ENCODE measurements at regions not wholly inside any gene's neighbourhood (a gene's known extent, or its start where the extent isn't known, plus 50 kb on each side); places are given as distances from the start of the nearest gene placed in this dataset.

- Histone ChIP-seq H3K4me2 (ENCODE audit: low read depth, low read length) (no peak overlapping the region), H3K9me3 (replicated peaks; ENCODE audit: insufficient read depth, low read length) (no peaks in the 10 kb centered on the region), H3F3A (ENCODE audit: insufficient read depth, low read length) (no peaks in the 10 kb centered on the region), H3K4me3 (ENCODE audit: low read length) (no peak overlapping the region), H2AFZ (ENCODE audit: low read length) (no peak overlapping the region), H3K27ac (ENCODE audit: low read length) (no peak overlapping the region), H3K79me2 (ENCODE audit: low read length) (no peaks in the 10 kb centered on the region), H3K9me2 (replicated peaks; ENCODE audit: insufficient read depth, low read length) (no peaks in the 10 kb centered on the region), H4K20me1 (ENCODE audit: insufficient read depth, low read length) (no peaks in the 10 kb centered on the region), H3K4me1 (ENCODE audit: low read length) (no peaks in the 10 kb centered on the region), H3K9ac (ENCODE audit: low read length) (no peak overlapping the region), H3K27me3 (replicated peaks; ENCODE audit: insufficient read depth, low read length) (no peaks in the 10 kb centered on the region), H3K36me3 (replicated peaks; ENCODE audit: insufficient read depth, low read length) (no peaks in the 10 kb centered on the region)
- TF ChIP-seq EZH2phosphoT487 (IDR thresholded peaks at IDR 0.05; ENCODE audit: low read length): no peak
- TF ChIP-seq CTCF (IDR thresholded peaks at IDR 0.05; ENCODE audit: low read length): no peak
- no peak for TF ChIP-seq EZH2 (optimal IDR thresholded peaks at IDR 0.05; ENCODE audit: low read depth, low read length)
- no peak for DNase-seq
These were observed 125.1 kb upstream of the SPATA13 start for GRCh38 chr13:24035411-24035810.

GRCh38 chr13:24036115-24036514 lies 124.4 kb upstream of the SPATA13 start:
- no peak overlapping the region for H2AFZ ChIP-seq (ENCODE audit: low read length)
- H3K4me3 ChIP-seq (ENCODE audit: low read length): no peak overlapping the region
- no peak overlapping the region for H3K9ac ChIP-seq (ENCODE audit: low read length)
- H3K79me2 ChIP-seq (ENCODE audit: low read length): no peaks in the 10 kb centered on the region
- no peaks in the 10 kb centered on the region for H3K9me3 ChIP-seq (replicated peaks; ENCODE audit: insufficient read depth, low read length)
- H3K27ac ChIP-seq (ENCODE audit: low read length): no peak overlapping the region
- H3F3A ChIP-seq (ENCODE audit: insufficient read depth, low read length): no peaks in the 10 kb centered on the region
- H3K4me2 ChIP-seq (ENCODE audit: low read depth, low read length): no peak overlapping the region
- no peaks in the 10 kb centered on the region for H4K20me1 ChIP-seq (ENCODE audit: insufficient read depth, low read length)
- no peaks in the 10 kb centered on the region for H3K4me1 ChIP-seq (ENCODE audit: low read length)
- H3K36me3 ChIP-seq (replicated peaks; ENCODE audit: insufficient read depth, low read length): no peaks in the 10 kb centered on the region
- H3K9me2 ChIP-seq (replicated peaks; ENCODE audit: insufficient read depth, low read length): no peaks in the 10 kb centered on the region
- no peaks in the 10 kb centered on the region for H3K27me3 ChIP-seq (replicated peaks; ENCODE audit: insufficient read depth, low read length)
- no peak for TF ChIP-seq EZH2 (optimal IDR thresholded peaks at IDR 0.05; ENCODE audit: low read depth, low read length)
- TF ChIP-seq EZH2phosphoT487 (IDR thresholded peaks at IDR 0.05; ENCODE audit: low read length): no peak
- TF ChIP-seq CTCF (IDR thresholded peaks at IDR 0.05; ENCODE audit: low read length): no peak
- DNase-seq: no peak

- Histone ChIP-seq H3K9me2 (replicated peaks; ENCODE audit: insufficient read depth, low read length) (no peaks in the 10 kb centered on the region), H3F3A (ENCODE audit: insufficient read depth, low read length) (no peaks in the 10 kb centered on the region), H3K4me1 (ENCODE audit: low read length) (no peaks in the 10 kb centered on the region), H3K9me3 (replicated peaks; ENCODE audit: insufficient read depth, low read length) (no peaks in the 10 kb centered on the region), H2AFZ (ENCODE audit: low read length) (no peak overlapping the region), H3K27ac (ENCODE audit: low read length) (no peak overlapping the region), H3K36me3 (replicated peaks; ENCODE audit: insufficient read depth, low read length) (no peaks in the 10 kb centered on the region), H3K79me2 (ENCODE audit: low read length) (no peaks in the 10 kb centered on the region), H4K20me1 (ENCODE audit: insufficient read depth, low read length) (no peaks in the 10 kb centered on the region), H3K4me2 (ENCODE audit: low read depth, low read length) (no peak overlapping the region), H3K9ac (ENCODE audit: low read length) (no peak overlapping the region), H3K4me3 (ENCODE audit: low read length) (no peak overlapping the region), H3K27me3 (replicated peaks; ENCODE audit: insufficient read depth, low read length) (no peaks in the 10 kb centered on the region)
- TF ChIP-seq CTCF (IDR thresholded peaks at IDR 0.05; ENCODE audit: low read length): no peak
- no peak for TF ChIP-seq EZH2phosphoT487 (IDR thresholded peaks at IDR 0.05; ENCODE audit: low read length)
- TF ChIP-seq EZH2 (optimal IDR thresholded peaks at IDR 0.05; ENCODE audit: low read depth, low read length): no peak
- DNase-seq: no peak
These were observed 122.1 kb upstream of the SPATA13 start for GRCh38 chr13:24038405-24038804.

All from MM.1S (cell line).